ENCODE measurements at regions not wholly inside any gene's neighbourhood (a gene's known extent, or its start where the extent isn't known, plus 50 kb on each side); places are given as distances from the start of the nearest gene placed in this dataset.

DNA sequence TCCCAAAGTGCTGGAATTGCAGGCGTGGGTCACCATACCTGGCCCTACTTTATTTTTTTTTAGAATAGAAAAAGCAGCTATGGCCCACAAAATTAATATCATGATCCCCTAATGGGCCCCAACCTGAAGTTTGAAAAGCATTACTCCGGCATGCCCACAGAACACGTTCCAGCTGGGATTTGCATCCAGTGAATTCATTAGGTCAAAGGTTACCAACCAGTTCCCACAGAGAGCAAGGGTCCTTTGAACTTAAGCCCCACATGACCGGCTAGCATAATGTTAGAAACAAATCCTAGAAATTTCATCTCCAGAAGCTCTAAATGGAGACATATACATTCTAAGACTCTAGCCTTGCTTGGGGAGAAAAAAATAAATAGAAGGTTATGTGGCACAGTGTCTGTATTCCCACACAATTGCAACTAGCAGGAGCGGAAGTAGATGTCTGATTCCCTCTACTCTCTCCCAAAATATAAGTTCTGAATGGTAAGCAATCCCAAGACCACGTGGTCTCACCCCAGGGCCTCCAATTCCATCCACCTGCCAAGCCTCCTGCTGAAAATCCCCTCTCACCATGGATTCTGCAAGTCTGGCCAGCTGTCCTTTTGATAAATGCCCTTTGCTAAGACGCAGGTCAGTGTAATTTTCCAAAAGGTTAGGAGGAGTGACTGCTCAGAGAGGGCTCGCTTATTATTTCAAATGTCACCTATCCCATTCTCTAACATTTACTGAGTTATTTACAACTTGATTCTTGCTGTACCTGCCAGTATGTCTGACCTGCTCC, 395.8 kb downstream of the NPIPA8 start:
- no peaks in the 10 kb centered on the region for H3K27me3 ChIP-seq (ENCODE audit: low read depth)

GRCh38 chr16:17939723-17940122, 396.8 kb downstream of the NPIPA8 start:
- ATAC-seq (no peak), DNase-seq (no peak)
- no peak overlapping the region for H3K4me3 ChIP-seq
- H3K27me3 ChIP-seq (ENCODE audit: low read depth), result no peaks in the 10 kb centered on the region
- intact Hi-C loops (cut with DNase I), result no loop called here
- no peak overlapping the region for H3K27ac ChIP-seq
- TF ChIP-seq CTCF (IDR thresholded peaks at IDR 0.05), result no peak
- no peaks in the 10 kb centered on the region for H3K4me1 ChIP-seq
- H3K36me3 ChIP-seq, result no peaks in the 10 kb centered on the region
- H3K9me3 ChIP-seq, result no peaks in the 10 kb centered on the region

More for the DNA sequence above, 395.8 kb downstream of the NPIPA8 start:
- H3K4me1 ChIP-seq, result no peaks in the 10 kb centered on the region
- H3K27ac ChIP-seq, result no peak overlapping the region
- DNase-seq, result no peak
- no peak for TF ChIP-seq CTCF (IDR thresholded peaks at IDR 0.05)
- no peaks in the 10 kb centered on the region for H3K9me3 ChIP-seq
- intact Hi-C loops (cut with DNase I), result no loop called here
- ATAC-seq, result no peak
- H3K36me3 ChIP-seq, result no peaks in the 10 kb centered on the region
- no peak overlapping the region for H3K4me3 ChIP-seq

DNA sequence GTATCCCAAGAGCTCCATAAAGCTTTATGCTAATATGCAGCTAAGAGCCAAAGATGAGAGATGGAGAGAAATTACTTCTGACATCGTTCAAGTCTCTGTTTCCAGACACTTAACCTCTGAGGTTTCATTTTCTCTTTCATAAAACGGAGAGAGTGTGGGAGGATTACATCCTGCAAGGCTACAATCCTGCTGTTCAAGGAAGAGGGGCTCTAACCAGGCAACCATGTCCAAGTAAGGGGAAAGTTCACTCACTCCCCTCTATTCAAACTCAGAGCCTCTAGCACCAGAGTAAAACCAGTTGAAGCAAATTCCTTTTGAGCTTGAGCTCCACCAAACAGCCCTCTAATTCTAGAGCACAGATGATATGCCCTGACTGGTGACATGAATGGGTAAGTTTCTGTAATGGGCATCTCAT, 397.4 kb downstream of the NPIPA8 start:
- no peaks in the 10 kb centered on the region for H3K27me3 ChIP-seq (ENCODE audit: low read depth)
- no peak for ATAC-seq

DNA sequence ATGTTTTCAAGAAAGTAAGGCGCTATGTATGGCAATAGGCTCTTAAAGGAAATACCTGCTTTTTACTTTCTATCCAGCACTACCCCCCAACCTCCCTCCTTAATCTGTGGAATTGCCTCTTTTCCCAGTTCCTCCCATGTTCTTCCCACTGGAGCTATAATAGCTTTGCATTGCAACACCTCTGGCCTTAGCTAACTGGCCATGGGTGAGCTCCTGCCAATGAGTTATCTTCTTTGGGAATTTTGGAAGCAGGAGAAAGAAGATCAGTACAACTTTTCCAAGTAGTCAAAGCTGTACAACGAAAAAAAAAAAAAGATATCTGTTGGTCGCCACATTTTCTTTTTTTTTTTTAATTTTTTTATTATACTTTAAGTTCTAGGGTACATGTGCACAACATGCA, 398.0 kb downstream of the NPIPA8 start:
- Histone ChIP-seq H3K4me3 (no peak overlapping the region), H3K9me3 (no peaks in the 10 kb centered on the region), H3K27me3 (ENCODE audit: low read depth) (no peaks in the 10 kb centered on the region), H3K36me3 (no peaks in the 10 kb centered on the region), H3K27ac (no peak overlapping the region), H3K4me1 (no peaks in the 10 kb centered on the region)
- ATAC-seq, result no peak
- intact Hi-C loops (cut with DNase I), result no loop called here
- no peak for TF ChIP-seq CTCF (IDR thresholded peaks at IDR 0.05)
- DNase-seq, result no peak

More for the DNA sequence above, 397.4 kb downstream of the NPIPA8 start:
- DNase-seq, result no peak
- TF ChIP-seq CTCF (IDR thresholded peaks at IDR 0.05), result no peak
- intact Hi-C loops (cut with DNase I), result no loop called here
- Histone ChIP-seq H3K36me3 (no peaks in the 10 kb centered on the region), H3K27ac (no peak overlapping the region), H3K4me1 (no peaks in the 10 kb centered on the region), H3K4me3 (no peak overlapping the region), H3K9me3 (no peaks in the 10 kb centered on the region)

DNA sequence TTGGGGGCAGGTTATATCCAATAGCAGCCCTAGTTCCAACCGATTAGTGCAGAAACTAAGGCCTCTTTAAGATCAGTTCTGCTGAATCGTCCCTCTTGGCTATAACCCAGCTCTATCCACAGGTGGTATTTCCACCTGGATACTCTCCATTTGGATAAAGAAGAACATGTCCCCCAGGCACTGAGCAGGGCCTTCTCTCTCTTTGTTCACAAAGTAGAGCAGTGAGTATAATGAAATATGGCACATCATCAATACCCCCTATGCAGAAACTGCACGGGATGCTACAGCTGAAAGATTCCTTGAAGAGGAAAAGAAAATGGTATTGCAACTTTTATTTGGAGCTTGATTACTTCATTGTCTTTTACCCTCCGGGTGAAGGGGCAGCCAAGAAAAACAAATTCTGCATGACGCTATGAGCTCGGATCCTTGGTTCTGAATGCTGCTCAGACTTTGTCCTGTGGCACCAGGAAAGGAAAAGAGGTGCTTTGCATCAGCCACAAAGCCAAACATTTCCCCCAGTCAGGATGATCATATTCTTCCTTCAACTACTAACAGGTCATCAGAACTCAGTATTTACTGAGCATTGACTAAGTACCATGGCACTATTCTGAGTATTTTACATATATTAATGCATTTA, 399.7 kb downstream of the NPIPA8 start:
- no peaks in the 10 kb centered on the region for H3K4me1 ChIP-seq
- ATAC-seq (no peak), DNase-seq (no peak)
- H3K27me3 ChIP-seq (ENCODE audit: low read depth), result no peaks in the 10 kb centered on the region
- intact Hi-C loops (cut with DNase I), result no loop called here
- no peaks in the 10 kb centered on the region for H3K9me3 ChIP-seq
- H3K27ac ChIP-seq, result no peak overlapping the region
- TF ChIP-seq CTCF (IDR thresholded peaks at IDR 0.05), result no peak
- no peak overlapping the region for H3K4me3 ChIP-seq
- no peaks in the 10 kb centered on the region for H3K36me3 ChIP-seq
